Astrocyte (in vitro differentiated cells and primary cell): ENCODE measurements at regions not wholly inside any gene's neighbourhood (a gene's known extent, or its start where the extent isn't known, plus 50 kb on each side); places are given as distances from the start of the nearest gene placed in this dataset.
"Not testable (repeated sequence)": the region's sequence is repeated elsewhere in the genome, so short reads cannot be mapped to it uniquely, and the experiment has no call there.

Experiments used
- CTCF ChIP-seq: IDR thresholded peaks from 2 replicates; pipeline ENCODE4 v1.5.1; 2011; ENCODE audit warnings: low read depth, mild to moderate bottlenecking, inconsistent platforms, low read length, moderate library complexity; ENCODE audit not compliant: insufficient read depth
- EZH2 ChIP-seq: IDR thresholded peaks from 2 replicates; pipeline ENCODE4 v1.6.1; 2012; ENCODE audit warnings: mild to moderate bottlenecking, low read length, inconsistent platforms; ENCODE audit not compliant: insufficient read depth

GRCh38 chr15:91371345-91371744 is 271.3 kb downstream of the SV2B start:
- not testable (repeated sequence) for TF ChIP-seq CTCF, EZH2
